GM12801 (cell line): ENCODE measurements at regions not wholly inside any gene's neighbourhood (a gene's known extent, or its start where the extent isn't known, plus 50 kb on each side); places are given as distances from the start of the nearest gene placed in this dataset.

Experiments used
- TF ChIP-seq, protein P1 (sequence below): IDR thresholded peaks from one replicate; pipeline ENCODE4 v1.5.1; 2011; ENCODE audit warnings: control low read depth; ENCODE audit not compliant: insufficient read length; ENCODE audit errors: extremely low read depth

- TF ChIP-seq, protein P1, sequence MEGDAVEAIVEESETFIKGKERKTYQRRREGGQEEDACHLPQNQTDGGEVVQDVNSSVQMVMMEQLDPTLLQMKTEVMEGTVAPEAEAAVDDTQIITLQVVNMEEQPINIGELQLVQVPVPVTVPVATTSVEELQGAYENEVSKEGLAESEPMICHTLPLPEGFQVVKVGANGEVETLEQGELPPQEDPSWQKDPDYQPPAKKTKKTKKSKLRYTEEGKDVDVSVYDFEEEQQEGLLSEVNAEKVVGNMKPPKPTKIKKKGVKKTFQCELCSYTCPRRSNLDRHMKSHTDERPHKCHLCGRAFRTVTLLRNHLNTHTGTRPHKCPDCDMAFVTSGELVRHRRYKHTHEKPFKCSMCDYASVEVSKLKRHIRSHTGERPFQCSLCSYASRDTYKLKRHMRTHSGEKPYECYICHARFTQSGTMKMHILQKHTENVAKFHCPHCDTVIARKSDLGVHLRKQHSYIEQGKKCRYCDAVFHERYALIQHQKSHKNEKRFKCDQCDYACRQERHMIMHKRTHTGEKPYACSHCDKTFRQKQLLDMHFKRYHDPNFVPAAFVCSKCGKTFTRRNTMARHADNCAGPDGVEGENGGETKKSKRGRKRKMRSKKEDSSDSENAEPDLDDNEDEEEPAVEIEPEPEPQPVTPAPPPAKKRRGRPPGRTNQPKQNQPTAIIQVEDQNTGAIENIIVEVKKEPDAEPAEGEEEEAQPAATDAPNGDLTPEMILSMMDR, result no peak
Measured at GRCh38 chr11:38593649-38594048, 1995.6 kb upstream of the RAG2 start.

DNA sequence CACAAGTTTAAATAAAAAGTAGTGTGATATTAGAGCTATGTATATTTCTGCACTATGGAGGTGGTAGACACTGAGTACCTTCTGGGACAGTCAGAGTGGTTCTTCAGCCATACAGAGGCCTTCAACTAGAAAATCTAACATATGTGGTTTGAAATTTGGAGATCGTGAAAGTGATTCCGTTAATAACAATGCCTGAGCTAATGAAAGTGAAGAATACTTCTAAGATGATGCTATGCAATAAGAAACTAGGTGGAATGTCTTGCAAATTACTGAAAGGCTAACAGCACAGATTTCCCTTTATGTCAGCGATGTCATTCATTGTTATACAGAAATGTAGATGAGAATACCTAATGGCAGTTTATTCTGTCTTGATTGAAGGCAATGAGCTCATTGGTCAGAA, 1984.7 kb upstream of the RAG2 start:
- TF ChIP-seq, protein P1, result no peak

DNA sequence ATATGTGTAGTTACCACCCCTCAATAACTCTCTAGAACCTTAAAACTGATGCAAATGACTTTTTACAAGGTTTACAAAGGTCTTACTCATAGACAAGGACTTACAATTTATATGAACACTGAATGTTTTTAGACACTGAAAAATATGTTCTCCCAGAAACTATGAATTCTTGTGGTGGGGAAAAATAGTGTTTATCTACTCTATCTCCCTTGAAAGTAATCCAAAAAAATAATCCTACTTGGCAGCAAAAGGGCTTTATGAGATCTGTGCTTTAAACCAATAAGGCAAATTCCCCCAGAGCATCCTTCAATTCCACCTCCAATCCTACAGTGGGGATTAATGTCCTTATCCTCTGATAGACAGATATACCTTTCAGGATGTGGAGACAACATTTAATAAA, 1984.1 kb upstream of the RAG2 start:
- TF ChIP-seq, protein P1, result no peak

GRCh38 chr11:38577769-38578168, 1979.7 kb upstream of the RAG2 start:
- TF ChIP-seq, protein P1, result no peak

- TF ChIP-seq, protein P1, result no peak
Measured at GRCh38 chr11:38562562-38562961, 1964.5 kb upstream of the RAG2 start.

- TF ChIP-seq, protein P1, result no peak
Measured at GRCh38 chr11:38553148-38553547, 1955.1 kb upstream of the RAG2 start.

DNA sequence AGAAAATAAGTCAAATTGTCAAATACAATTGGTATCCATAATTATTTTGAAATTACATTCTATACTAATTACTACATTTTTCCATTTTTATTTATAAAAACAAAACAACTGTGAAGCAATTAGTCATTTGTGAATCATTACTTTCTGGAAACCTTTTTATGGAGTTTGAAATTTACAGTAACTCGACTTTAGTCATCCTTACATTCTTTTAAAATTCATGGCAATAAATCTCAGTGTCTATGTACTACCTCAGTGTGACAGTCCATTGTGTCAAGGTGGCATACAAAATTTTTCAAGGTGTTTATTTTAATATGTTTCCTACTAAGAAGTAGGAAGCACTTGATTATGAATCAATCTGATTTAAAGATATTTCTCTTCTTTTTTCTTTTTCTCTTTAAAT, 1949.4 kb upstream of the RAG2 start:
- TF ChIP-seq, protein P1, result no peak

- TF ChIP-seq, protein P1, result no peak
Measured at GRCh38 chr11:38543986-38544385, 1946.0 kb upstream of the RAG2 start.
